ENCODE measurements at regions not wholly inside any gene's neighbourhood (a gene's known extent, or its start where the extent isn't known, plus 50 kb on each side); places are given as distances from the start of the nearest gene placed in this dataset.

GRCh38 chr4:95963456-95963855 lies 123.6 kb downstream of the PDHA2 start:
- TF ChIP-seq, protein P1, sequence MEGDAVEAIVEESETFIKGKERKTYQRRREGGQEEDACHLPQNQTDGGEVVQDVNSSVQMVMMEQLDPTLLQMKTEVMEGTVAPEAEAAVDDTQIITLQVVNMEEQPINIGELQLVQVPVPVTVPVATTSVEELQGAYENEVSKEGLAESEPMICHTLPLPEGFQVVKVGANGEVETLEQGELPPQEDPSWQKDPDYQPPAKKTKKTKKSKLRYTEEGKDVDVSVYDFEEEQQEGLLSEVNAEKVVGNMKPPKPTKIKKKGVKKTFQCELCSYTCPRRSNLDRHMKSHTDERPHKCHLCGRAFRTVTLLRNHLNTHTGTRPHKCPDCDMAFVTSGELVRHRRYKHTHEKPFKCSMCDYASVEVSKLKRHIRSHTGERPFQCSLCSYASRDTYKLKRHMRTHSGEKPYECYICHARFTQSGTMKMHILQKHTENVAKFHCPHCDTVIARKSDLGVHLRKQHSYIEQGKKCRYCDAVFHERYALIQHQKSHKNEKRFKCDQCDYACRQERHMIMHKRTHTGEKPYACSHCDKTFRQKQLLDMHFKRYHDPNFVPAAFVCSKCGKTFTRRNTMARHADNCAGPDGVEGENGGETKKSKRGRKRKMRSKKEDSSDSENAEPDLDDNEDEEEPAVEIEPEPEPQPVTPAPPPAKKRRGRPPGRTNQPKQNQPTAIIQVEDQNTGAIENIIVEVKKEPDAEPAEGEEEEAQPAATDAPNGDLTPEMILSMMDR (IDR thresholded peaks at IDR 0.05) = no peak
- no peak for TF ChIP-seq EZH2 (IDR thresholded peaks at IDR 0.05; ENCODE audit: borderline replicate concordance, insufficient read depth, low read depth, low read length, poor library complexity, severe bottlenecking)
